Ramos (cell line): ENCODE measurements at regions not wholly inside any gene's neighbourhood (a gene's known extent, or its start where the extent isn't known, plus 50 kb on each side); places are given as distances from the start of the nearest gene placed in this dataset.
"Not testable (repeated sequence)": the region's sequence is repeated elsewhere in the genome, so short reads cannot be mapped to it uniquely, and the experiment has no call there.

Source experiments
- in situ Hi-C: fragments of 300-500 bp; cut with MboI; formaldehyde crosslinking; loops from one replicate; pipeline ENCODE4 v1.14.3; 2022; ENCODE audit warnings: low sequenced_read_pairs; ENCODE audit not compliant: unreplicated experiment

DNA sequence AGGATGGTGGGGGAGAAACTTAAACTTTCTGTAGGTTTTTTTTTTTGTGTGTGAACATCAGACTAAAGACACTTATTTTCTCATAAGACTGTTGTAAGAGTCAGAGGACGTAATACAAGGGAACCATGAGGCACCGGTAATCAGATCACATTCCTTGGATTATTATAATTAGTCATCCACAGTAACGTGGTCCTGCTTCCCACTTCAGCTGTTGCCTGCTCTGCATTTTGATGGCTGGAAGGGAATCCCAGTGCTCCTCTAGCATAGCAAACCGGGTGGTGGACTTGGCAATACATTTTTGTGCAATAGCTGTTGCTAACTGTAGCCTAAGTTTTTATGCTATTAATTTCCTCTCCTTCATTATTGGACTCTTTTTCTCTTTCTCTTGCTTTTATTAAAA, 294.8 kb downstream of the NR2F2 start:
- in situ Hi-C loops = no loop called here

DNA sequence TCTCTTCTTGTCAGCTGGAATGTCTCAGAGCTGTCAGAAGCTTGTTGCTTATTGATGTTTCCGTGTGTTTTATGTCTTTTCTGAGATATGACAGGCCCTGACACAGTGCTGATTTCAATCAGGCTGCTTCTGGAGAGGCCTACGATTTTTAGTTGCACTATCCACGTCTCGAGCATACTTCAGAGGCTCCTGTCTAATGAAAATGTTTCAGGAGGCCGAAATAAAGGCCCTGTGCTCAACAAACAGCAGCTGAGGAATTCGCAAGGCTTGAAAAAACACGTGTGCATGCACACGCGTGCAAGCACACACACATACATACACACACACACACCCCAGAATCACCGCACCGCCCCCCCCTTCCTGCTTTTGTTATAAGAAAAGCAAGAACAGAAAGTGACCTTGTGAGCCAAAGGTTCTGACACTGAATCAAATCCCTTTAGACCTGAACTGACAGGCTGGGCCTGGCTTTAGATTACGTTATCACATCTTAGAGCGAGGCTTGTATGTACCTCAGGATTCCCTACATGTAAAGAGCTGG, 296.6 kb downstream of the NR2F2 start:
- in situ Hi-C loops = no loop called here

DNA sequence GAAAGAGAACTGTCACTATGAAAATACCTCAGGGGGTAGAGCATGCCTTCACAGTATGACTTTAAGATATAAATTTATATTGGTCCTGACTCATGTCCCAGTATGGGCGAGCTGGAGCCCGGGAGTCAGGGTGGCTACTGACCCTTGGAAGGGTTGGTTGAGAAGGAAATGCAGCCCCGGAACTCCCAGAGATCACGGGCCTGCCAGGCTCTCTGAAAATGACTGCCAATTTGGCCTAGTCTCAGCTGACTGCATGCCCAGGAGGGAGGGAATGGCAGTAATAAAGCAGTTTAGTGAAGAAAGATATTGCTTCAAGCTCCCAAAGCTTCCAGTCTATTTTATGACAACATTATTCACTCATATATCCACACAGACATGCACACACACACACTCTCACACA, 299.0 kb downstream of the NR2F2 start:
- in situ Hi-C loops = no loop called here

DNA sequence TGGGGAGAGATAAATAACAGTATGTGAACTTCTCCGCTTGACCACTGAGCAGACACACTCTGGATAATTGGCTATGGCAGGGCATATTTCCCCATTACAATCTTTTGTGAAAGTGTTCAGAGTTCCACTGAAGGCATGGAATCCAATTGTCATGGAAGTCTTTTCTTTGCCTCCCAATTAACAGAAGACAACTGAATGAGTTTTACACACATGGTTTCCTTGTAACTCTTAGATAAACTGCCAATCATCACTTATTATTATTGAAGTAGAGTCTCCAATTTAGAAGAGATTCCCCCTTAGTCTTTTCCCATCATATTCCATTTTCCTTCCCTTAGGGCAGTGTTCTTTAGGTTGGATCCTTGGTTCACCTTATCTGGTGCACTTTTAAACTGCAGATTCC, 308.3 kb downstream of the NR2F2 start:
- in situ Hi-C loops = no loop called here

DNA sequence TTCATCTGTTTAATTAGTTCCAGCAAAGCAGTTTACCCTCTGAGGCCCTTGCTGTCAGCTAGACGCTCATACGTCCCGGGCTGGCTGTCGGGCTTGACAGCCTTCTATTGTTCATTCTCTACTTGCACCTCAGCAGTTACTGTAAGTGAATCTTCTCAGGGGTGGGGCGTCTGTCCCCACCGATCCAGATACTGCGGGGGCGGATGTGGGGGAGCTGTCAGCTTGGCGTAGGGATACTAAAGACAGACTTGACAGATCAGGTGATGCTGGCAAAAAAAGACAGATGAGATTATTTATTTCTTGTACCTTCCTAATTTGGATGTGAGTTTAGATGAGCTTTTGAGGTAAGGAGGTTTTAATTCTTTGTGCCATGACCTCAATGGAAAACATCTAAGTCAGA, 315.3 kb downstream of the NR2F2 start:
- in situ Hi-C loops = no loop called here

DNA sequence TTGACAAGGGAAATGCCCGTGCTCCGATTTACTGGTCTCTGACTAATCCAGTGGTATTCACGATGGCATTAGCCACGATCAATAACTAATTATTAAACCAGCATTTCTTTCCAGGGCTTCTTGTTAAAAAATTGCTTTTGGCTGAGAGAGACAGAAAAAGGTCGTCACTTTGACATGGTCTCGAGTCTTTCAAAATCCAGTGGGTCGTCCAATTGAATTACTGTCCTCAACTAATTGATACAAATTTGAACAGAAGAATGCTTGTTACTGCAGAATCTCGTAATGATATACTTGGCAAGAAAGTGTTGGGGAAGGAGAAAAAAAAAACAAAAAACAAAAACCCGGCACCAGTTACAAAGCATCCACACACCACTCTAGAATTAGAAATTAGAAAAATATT, 318.4 kb downstream of the NR2F2 start:
- in situ Hi-C loops = no loop called here

DNA sequence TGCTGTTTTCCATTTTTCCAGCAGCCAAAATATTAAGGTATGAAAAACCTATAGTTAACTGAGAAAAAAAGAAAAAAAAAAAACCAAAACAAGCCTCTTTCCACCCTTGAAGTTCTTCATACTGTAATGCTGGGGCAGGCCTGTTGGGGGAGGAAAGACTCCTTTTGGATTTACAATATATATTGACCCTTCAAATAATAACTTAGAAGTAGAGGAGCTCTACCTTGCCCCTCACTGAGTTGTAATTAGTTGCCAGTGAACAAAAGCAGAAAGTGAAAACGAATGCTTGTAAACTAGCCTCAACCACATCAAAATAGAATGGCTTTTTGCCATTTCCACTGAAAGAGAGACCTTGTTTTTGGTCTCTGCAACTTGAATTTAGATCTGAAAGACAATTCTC, 326.6 kb downstream of the NR2F2 start:
- in situ Hi-C loops = no loop called here

DNA sequence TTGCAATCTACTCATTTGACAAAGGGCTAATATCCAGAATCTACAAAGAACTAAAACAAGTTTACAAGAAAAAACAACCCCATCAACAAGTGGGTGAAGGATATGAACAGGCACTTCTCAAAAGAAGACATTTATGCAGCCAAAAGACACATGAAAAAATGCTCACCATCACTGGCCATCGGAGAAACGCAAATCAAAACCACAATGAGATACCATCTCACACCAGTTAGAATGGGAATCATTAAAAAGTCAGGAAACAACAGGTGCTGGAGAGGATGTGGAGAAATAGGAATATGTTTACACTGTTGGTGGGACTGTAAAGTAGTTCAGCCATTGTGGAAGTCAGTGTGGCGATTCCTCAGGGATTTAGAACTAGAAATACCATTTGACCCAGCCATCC, 336.5 kb downstream of the NR2F2 start:
- in situ Hi-C loops = not testable (repeated sequence)

DNA sequence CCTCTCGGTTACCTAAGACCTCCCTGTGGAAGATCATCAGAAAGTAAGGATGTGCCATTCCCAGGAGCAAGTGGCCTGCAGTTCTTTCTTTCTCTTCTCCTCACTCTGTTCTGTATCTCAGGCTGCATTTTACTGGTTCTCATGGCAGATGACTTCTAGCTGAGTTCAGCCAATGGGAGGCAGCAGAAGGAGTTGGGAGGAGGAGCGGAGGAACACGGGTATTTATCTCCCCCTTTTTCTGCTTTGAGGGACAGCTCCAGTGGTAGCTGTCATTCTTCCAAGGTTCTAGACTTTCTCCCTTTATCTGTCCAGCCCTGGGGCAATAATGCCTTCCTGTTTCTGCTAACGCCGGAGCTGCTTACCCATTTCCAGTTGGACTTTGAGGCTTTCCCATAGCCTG, 339.9 kb downstream of the NR2F2 start:
- in situ Hi-C loops = no loop called here

DNA sequence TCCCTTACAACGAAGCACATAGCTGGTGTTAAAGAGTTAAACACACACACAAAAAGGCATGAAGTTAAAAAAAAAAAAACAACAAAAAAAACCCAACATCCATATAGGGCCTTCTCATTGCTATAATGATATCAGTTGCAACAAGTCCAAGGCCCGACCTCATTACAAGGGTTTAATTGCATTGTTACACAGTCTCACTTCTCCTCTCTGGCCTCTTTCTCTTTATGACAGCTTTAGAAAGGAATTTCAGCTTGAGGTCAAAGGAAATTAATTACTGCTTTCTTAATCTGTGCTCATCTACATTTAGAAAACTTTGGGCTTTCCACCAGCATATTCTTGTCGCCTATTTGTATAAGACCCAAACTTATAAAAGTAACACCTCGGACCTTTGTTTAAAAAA, 342.1 kb downstream of the NR2F2 start:
- in situ Hi-C loops = no loop called here

DNA sequence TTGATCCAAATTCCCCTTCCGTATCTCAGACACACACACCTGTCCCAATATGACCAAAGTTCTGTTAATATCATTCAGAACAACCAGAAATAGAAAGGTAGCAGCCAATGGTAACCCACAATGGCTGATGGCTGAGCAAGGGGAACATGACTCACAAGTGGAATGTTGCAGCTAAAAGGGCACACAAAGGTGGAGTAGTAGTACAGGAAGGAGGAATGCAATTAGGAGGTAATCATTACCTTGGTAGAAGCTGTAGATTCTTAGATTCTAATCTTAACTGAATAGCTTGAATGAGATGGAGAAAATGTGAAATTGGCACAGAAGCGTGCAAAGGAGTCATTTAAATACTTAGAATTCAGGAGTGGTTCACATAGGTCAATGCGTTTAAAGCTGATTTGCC, 347.9 kb downstream of the NR2F2 start:
- in situ Hi-C loops = no loop called here

DNA sequence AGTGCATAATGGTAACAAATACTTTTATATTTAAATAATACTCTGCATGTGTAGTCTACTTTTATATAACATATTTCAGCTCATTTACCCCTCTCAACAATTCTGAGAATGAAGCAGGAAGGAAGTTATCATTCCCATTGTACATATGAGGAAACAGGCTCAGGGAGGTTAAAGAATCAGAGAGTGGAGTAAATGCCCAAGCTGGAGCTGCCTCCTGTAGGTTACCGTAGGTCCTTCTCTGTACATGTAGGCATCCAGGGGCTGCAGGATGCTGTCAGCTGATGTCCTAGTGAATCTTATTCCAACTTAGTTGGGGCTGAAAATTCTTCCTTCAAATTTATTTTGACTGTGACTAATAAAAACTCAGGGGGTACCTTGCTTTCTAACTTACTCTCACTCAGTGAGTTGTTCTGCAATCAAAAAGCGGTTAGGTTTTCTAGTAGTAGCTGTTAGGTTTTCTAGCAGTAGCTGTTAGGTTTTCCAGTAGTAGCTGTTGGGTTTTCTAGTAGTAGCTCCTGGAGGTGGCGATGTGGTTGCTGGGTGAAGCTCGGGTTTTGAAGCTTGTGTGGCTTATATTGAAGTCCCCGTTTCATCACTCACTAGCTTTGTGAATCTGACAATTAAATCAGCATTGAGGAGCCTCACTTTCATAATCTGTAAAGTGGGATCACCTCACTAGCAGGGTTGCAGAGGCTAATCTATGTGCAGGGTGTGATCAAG, 357.0 kb downstream of the NR2F2 start:
- in situ Hi-C loops = no loop called here

DNA sequence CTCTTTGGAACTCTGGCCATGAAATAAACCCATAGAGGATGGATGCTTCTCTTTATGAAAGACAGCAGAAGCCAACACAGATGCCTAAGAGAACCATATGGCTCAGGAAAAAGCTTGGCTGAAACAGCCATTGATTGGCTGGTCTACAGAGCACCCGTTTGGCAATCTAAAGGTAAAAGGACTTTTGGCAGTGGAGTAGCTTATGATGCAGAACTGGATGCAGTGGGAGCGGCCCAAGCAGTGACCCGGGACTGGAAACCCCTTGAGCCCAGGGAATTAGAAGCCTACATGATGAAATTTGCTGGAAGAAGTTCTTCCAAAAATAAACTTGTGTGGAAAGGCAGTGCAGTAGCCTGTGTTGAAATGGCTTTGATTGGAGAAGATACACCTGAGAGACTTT, 360.2 kb downstream of the NR2F2 start:
- in situ Hi-C loops = no loop called here

DNA sequence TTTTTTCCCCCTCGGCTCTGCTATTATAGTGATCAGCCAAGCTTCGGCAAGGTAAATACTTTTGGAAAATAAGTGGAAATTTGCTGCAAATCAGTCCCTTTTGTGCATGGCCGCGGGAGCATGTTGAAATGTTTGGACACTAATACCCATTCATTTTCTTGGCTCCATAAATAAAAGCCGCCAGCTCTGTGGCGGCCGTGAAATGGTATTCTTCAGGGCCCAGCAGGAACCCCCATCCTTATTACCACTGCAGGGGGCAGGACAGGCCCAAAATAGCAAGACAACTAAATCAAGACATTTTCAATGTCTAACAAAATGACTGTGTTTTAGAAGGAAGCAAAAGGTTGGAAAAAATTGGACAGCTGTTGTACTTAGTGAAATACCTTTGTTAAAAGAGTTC, 362.3 kb downstream of the NR2F2 start:
- in situ Hi-C loops = no loop called here

DNA sequence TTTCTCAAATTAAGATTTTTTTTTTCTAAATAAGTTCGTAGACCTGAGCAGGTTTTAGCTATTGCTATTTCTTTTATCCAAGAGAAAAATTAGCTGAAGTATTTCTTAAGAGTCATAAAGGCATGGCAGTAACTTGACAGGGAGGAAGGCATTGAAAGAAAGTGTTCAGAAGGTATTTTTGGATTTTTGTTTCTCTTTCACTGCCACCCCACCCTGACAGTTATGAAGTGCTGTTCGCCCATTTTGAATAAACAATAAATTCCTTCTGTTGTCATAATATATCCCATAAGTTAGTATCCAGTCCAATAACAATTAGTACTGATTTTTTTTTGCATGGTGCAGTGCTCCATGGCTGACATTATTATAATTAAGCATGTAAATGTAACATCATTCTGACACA, 363.0 kb downstream of the NR2F2 start:
- in situ Hi-C loops = no loop called here

DNA sequence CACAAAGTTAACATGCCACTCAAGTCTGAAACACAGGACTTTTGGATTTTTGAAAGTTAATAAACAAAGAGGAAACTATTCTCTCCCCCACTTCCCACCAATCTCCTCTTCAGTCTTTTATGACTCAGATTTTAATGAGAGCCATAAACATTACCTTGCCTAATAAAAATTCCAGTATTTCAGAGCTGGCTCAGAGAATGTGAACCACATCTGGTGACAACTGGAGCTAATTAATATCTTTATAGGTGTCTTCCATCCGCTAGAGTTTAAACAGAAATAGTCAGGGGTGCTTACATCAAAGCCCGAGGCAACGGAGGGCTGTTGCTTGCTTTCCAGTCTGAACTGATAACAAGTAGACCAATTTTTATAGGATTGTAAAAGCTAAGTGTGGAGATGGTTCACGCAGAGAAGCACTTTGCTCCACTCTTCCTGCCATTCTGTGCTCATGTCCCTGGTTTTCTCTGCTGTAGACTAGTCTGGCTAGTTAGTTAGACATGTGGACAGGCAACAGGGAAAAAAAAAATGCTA, 363.6 kb downstream of the NR2F2 start:
- in situ Hi-C loops = no loop called here

DNA sequence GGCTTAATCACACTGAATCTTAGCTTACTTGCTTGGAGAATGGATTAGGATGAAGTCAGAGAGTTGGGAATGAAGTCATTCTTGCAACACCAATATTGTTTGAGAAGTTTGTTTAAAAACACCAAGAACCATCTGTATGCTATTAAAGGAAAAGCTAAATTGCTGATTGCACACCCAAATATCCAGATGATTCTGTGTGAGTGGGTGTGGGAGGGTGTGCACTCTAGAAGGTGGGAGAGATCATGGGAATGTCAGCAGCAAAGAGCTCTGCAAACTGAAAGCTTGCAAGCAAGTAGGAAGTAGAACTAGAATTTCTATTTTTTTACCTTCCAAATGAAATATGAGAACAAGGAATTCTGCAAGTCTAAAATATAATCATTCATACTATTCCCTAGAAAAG, 364.9 kb downstream of the NR2F2 start:
- in situ Hi-C loops = no loop called here

DNA sequence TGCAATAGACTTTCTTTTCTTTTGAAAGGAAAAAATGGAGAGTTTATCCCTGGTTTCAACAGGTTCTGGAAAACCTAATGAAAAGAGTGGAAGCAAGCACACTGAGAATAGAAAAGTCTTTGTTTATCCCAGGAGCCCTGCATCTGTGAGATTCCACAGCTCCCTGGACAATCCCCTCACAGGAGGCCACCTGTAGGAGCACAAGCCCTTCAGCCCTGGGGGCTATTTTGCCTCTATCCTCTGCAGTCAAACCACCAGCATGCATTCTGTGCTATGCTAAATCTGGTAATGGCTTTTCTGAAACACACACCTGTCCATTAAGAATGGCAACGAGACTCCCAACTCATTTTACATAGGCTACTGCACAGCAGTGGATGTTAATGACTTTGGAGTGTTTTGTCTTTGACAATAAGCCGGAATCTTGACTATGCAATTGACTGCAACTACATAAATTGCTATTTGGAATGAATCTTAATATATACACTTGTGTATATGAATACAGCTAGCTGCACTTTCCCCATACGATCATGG, 369.4 kb downstream of the NR2F2 start:
- in situ Hi-C loops = no loop called here

DNA sequence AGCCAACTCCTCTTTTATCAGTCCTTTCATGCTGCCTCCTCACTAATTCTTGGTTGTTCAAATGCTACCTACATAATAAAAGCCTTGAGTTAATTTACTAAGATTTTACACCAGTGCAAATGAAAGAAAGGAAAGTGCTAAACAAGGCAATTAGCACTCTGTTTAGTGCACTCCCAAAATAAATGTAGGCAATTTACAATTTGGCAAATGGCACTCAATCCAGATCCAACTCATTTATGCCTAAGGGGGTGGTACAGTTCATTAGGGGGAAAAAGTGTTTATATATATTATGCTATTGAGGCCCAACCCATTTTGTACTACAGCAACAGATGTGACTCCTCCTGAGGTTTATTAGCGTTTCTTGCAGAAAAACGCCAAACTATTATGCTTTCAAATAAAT, 370.1 kb downstream of the NR2F2 start:
- in situ Hi-C loops = no loop called here

DNA sequence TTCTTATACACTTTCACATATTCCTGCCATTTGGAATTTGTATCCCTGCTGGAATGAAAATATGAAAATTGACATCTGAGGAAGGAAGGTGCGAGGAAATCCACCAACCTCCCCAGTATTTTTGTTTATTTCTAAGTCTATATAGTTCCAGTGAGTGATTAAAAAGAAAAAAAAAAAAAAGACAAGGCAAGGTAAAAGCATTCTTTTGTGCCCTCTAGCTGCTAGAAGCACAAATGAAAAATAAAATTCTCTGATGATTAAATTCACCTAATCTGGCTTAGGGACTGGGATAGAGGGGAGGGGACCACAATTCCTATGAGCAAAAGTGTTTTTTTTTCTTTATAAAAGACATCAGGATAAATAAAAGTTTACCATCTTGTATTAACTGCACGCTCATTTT, 370.9 kb downstream of the NR2F2 start:
- in situ Hi-C loops = no loop called here

DNA sequence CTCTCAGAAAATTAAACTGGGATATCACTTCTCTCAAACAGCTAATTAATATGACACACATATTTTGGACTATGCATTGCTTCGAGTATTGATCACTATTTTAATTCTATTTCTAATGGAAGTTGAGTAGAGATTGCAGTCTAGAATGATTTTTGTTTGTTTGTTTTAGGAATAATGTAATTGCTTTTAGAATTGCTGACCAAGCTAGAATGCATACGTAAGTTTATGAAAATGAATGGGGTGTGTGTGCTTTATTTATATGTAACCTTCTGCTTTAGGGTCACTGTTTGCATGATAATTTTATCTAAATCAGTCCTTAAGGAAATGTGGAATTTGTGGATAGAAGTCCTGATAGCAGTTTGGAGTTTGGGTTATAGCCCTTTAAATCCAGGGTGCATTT, 371.4 kb downstream of the NR2F2 start:
- in situ Hi-C loops = no loop called here

DNA sequence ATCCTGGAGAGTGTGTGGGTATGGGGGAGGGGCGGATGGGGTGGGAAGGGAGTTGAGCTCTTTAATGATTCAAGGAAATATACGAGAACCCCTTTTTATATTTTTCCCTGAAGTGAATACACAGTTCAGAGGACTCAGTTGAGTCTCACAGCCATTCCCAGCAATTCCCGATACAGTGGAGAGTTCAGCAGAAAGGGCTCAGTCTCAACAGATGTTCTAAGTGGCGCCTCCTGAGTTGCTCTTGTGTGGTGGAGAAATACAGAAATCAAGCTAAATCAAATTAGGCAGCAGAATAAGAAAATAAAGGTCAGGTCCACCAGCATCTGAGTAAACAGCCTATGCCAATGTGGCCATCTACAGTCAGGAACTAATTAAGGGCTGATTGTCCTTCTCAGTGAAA, 372.1 kb downstream of the NR2F2 start:
- in situ Hi-C loops = no loop called here
